HepG2 (cell line): ENCODE measurements at regions not wholly inside any gene's neighbourhood (a gene's known extent, or its start where the extent isn't known, plus 50 kb on each side); places are given as distances from the start of the nearest gene placed in this dataset.

Experiments
- ATAC-seq: fragments of 200-7000 bp; cut with Tn5 transposase; 3 replicates; pipeline ENCODE4 v1.9.1; 2020; ENCODE audit warnings: mild to moderate bottlenecking, moderate library complexity
- BruUV-seq: library from RNA; stranded (reverse); fragments of 400-500 nt; replicated peaks from 2 replicates; lab custom pipeline; 2021; lab: Mats Ljungman, UMichigan
- CTCF ChIA-PET: fragments of 300-600 bp; formaldehyde crosslinking; extraction: SDS; loops from one replicate; lab custom pipeline; 2021; ENCODE audit warnings: low total read pairs, inconsistent platforms, low intra/inter-chr PET ratio; lab: Yijun Ruan, JAX
- POLR2A ChIA-PET: fragments of 350-600 bp; sonication (Branson Sonifier 250); formaldehyde crosslinking; loops from one replicate; lab custom pipeline; 2020; ENCODE audit warnings: antibody characterized with exemption, inconsistent platforms; lab: Yijun Ruan, JAX
- DNase-seq: peaks from one replicate; pipeline ENCODE4 v3.0.0-alpha.2; 2015; ENCODE audit warnings: low spot score
- FAIRE-seq: peaks from 3 replicates; lab custom pipeline; 2011; peaks lifted over from hg19 to GRCh38; lab: Jason Lieb, UNC
- H2AFZ ChIP-seq: one replicate; pipeline ENCODE4 v1.6.1; 2011; ENCODE audit warnings: low read length, inconsistent platforms
- H3K27ac ChIP-seq: fragments of 300-600 bp; 3 replicates; pipeline ENCODE4 v1.8.0; 2011; ENCODE audit warnings: mixed run types, mild to moderate bottlenecking, mixed read lengths, low read length, inconsistent platforms; ENCODE audit not compliant: insufficient read depth; ENCODE audit errors: extremely low read length
- H3K27me3 ChIP-seq, 2 experiments: fragments of 200-600 bp in 1 of 2; 2 replicates in 1 of 2; 3 replicates in 1 of 2; pipeline versions ENCODE4 v1.6.0 to v1.8.0; 2011; ENCODE audit warnings: low read length in 2 of 2, mild to moderate bottlenecking in 2 of 2, moderate library complexity in 2 of 2, inconsistent platforms in 1 of 2; ENCODE audit not compliant: insufficient read depth in 2 of 2, control insufficient read depth in 1 of 2
- H3K36me3 ChIP-seq, 2 experiments: fragments of 200-600 bp in 1 of 2; replicated peaks in 1 of 2; 2 replicates in 1 of 2; 3 replicates in 1 of 2; pipeline versions ENCODE4 v1.5.1 to v1.8.0; 2011; ENCODE audit warnings: low read length in 2 of 2, inconsistent platforms in 1 of 2; ENCODE audit not compliant: insufficient read depth in 2 of 2, control insufficient read depth in 1 of 2
- H3K4me1 ChIP-seq: 2 replicates; pipeline ENCODE4 v1.5.1; 2012; ENCODE audit warnings: low read length, inconsistent platforms; ENCODE audit not compliant: insufficient read depth
- H3K4me2 ChIP-seq: 2 replicates; pipeline ENCODE4 v1.6.0; 2011; ENCODE audit warnings: low read depth, low read length, inconsistent platforms
- H3K4me3 ChIP-seq, 3 experiments: fragments of 200-600 bp in 1 of 3; sonication (generic), shearing (Covaris generic) in 1 of 3; replicated peaks in 1 of 3; 2 replicates each; pipeline ENCODE4 v1.5.1; 2011 to 2016; ENCODE audit warnings: low read length in 3 of 3, inconsistent platforms in 2 of 3, low read depth in 2 of 3, mild to moderate bottlenecking in 2 of 3, control low read depth in 1 of 3, mixed read lengths in 1 of 3; ENCODE audit not compliant: insufficient read depth in 1 of 3
- H3K79me2 ChIP-seq: one replicate; pipeline ENCODE4 v1.6.1; 2011; ENCODE audit warnings: low read length, inconsistent platforms; ENCODE audit not compliant: insufficient read depth
- H3K9ac ChIP-seq: 2 replicates; pipeline ENCODE4 v1.6.0; 2011; ENCODE audit warnings: mild to moderate bottlenecking, low read depth, low read length, inconsistent platforms; ENCODE audit not compliant: insufficient read depth
- H3K9me3 ChIP-seq: 2 replicates; pipeline ENCODE4 v1.5.1; 2012; ENCODE audit warnings: mild to moderate bottlenecking, low read length
- H4K20me1 ChIP-seq: 2 replicates; pipeline ENCODE4 v1.6.0; 2011; ENCODE audit warnings: inconsistent platforms, mild to moderate bottlenecking, low read length, moderate library complexity; ENCODE audit not compliant: insufficient read depth
- AGO2 ChIP-seq: fragments of 200-400 bp; formaldehyde crosslinking; optimal IDR thresholded peaks from 2 replicates; pipeline ENCODE3; 2017; ENCODE audit warnings: mild to moderate bottlenecking, low read depth, low read length, moderate library complexity
- AKAP8 ChIP-seq: sonication (generic); formaldehyde crosslinking; IDR thresholded peaks from 2 replicates; pipeline ENCODE4 v1.5.1; 2020; ENCODE audit warnings: mild to moderate bottlenecking, missing genetic modification reagents
- CEBPG ChIP-seq: IDR thresholded peaks from 2 replicates; pipeline ENCODE4 v1.6.1; 2016
- HMGA1 ChIP-seq: sonication (generic); formaldehyde crosslinking; conservative IDR thresholded peaks from 2 replicates; pipeline ENCODE4 v1.4.0; 2020; ENCODE audit warnings: missing genetic modification reagents
- IRF2 ChIP-seq: IDR thresholded peaks from 2 replicates; pipeline ENCODE4 v1.6.1; 2018; ENCODE audit warnings: missing genetic modification reagents, missing compliant biosample characterization
- MAFK ChIP-seq, 2 experiments: IDR thresholded peaks in 1 of 2; conservative IDR thresholded peaks in 1 of 2; 2 replicates each; pipeline ENCODE4 v1.6.1; 2011; ENCODE audit warnings: improper control_type of control experiment in 2 of 2, low read length in 2 of 2
- MED1 ChIP-seq: sonication (generic); formaldehyde crosslinking; IDR thresholded peaks from 2 replicates; pipeline ENCODE4 v1.4.0; 2020; ENCODE audit warnings: missing genetic modification reagents
- MTA1 ChIP-seq: sonication (generic); formaldehyde crosslinking; IDR thresholded peaks from 2 replicates; pipeline ENCODE4 v1.4.0; 2020; ENCODE audit warnings: missing genetic modification reagents, mild to moderate bottlenecking, borderline replicate concordance
- MYNN ChIP-seq: sonication (generic); formaldehyde crosslinking; IDR thresholded peaks from 2 replicates; pipeline ENCODE4 v1.4.0; 2020; ENCODE audit warnings: mild to moderate bottlenecking, low read depth, missing genetic modification reagents
- NBN ChIP-seq: fragments of 450-650 bp; conservative IDR thresholded peaks from 2 replicates; pipeline ENCODE4 v1.6.1; 2017
- RARA ChIP-seq: IDR thresholded peaks from 2 replicates; pipeline ENCODE4 v1.6.1; 2016; ENCODE audit warnings: missing genetic modification reagents, missing compliant biosample characterization
- RARG ChIP-seq: sonication (generic); formaldehyde crosslinking; IDR thresholded peaks from 2 replicates; pipeline ENCODE4 v1.4.0; 2020; ENCODE audit warnings: low read depth, mild to moderate bottlenecking, missing genetic modification reagents
- SRSF1 ChIP-seq: fragments of 200-400 bp; formaldehyde crosslinking; optimal IDR thresholded peaks from 2 replicates; pipeline ENCODE3; 2017; ENCODE audit warnings: mild to moderate bottlenecking, low read depth, low read length, moderate library complexity
- ZNF614 ChIP-seq: IDR thresholded peaks from 2 replicates; pipeline ENCODE4 v1.6.1; 2018; ENCODE audit warnings: missing biosample characterization, missing genetic modification reagents, inconsistent platforms, borderline replicate concordance
- ZNF644 ChIP-seq: IDR thresholded peaks from 2 replicates; pipeline ENCODE4 v1.6.1; 2016; ENCODE audit warnings: low read depth
- ZSCAN20 ChIP-seq: sonication (generic); formaldehyde crosslinking; IDR thresholded peaks from 2 replicates; pipeline ENCODE4 v1.4.0; 2020; ENCODE audit warnings: missing genetic modification reagents, mild to moderate bottlenecking, borderline replicate concordance
- ZSCAN22 ChIP-seq: sonication (generic); formaldehyde crosslinking; IDR thresholded peaks from 2 replicates; pipeline ENCODE4 v1.4.0; 2020; ENCODE audit warnings: mild to moderate bottlenecking, missing genetic modification reagents
- ZZZ3 ChIP-seq: sonication (generic); formaldehyde crosslinking; IDR thresholded peaks from 2 replicates; pipeline ENCODE4 v1.4.0; 2020; ENCODE audit warnings: missing genetic modification reagents, mild to moderate bottlenecking, borderline replicate concordance
- WGBS: methylation state at CpG from one replicate; pipeline ENCODE4 v1.1.6; 2017; ENCODE audit warnings: low lambda C conversion rate; 5-methylcytosine and 5-hydroxymethylcytosine counted together
- in situ Hi-C: cut with HindIII; loops from 2 replicates; pipeline ENCODE4 v1.10.0; 2017; ENCODE audit warnings: low pct_unique_long_range_greater_than_20kb; ENCODE audit not compliant: extremely low pct_ligation_motif_present
- intact Hi-C: fragments of 100-400 bp; cut with micrococcal nuclease; formaldehyde crosslinking; loops from one replicate; pipeline ENCODE4 v1.10.0; 2022; ENCODE audit not compliant: unreplicated experiment
- TF ChIP-seq, protein P1 (sequence below): sonication (generic); formaldehyde crosslinking; IDR thresholded peaks from 2 replicates; pipeline ENCODE4 v1.9.0; 2021; ENCODE audit warnings: missing genetic modification reagents, mild to moderate bottlenecking, borderline replicate concordance
- TF ChIP-seq, protein P2 (sequence below): IDR thresholded peaks from 2 replicates; pipeline ENCODE4 v1.4.0; 2020; ENCODE audit warnings: mild to moderate bottlenecking, missing genetic modification reagents

DNA sequence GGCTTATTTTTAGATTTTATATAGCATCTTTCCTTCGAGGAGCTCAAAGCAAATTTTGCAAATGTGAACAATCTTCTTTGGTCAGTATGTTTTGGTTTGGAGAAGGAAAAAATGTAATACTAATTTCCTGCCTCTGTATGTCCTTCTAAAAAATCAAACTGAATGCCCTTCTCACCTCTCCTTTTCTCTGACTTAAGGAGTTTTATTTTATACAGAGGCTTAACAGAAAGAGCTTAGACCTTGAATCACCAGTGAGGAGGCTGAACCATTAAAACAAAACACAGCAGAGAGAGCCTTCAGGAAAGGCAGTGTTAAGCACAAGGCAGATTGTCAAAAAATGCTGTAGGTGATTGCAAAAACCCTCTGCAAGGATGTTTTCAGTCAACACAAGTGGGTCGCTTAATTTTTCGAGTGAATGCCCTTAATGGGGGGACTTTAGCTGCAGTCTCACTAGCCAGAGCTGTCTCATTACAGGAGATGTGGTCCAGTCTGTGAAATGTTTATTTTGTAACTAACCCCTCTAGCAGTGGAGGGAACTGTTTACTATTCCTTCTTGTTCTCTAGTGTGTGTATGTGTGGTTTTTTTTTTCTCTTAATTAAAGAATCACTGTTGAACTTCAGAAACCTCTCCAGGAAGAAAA lies 481.3 kb upstream of the CITED2 start (continued):
- TF ChIP-seq NBN = no peak
- TF ChIP-seq IRF2 (CRISPR knock-in tag) = no peak
- no peak for TF ChIP-seq SRSF1
- TF ChIP-seq MTA1 (CRISPR knock-in tag) = no peak
- TF ChIP-seq MED1 (CRISPR knock-in tag) = no peak
- TF ChIP-seq, all 625 proteins: peak for 0

DNA sequence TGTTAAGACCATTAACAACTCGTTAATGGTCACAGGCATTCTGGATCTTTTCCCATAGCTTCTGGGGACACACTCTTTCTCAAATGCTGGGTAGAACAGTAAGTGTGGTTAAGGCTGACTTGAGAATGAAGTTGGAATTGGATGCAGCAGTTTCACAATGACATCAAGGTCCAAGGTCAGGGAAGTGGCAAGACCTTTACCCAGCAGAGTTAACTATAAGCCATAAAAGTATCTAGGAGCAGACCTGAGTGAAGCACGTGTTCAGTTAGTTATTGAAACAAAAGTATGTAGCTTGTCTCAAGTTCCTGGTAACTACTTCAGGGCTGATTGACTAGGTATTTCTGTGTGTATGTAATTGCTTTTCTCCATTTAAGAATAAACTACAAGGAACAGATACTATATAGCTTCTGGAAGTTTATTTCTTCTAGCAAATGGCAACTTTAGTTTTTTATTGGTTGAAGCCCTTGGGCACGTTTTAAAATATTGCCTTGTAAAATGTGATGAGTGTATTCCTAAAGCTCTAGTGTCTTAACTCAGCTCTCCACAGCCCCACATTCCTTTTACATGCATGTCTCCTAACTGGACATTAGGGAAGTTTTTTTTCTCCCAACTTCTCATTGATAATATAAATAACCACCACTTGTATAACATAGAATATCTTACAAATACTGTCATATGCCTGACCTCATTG lies 479.0 kb upstream of the CITED2 start:
- peak; percentile 60 for ATAC-seq
- peak; percentile 17 for DNase-seq
- no peaks in the 10 kb centered on the region for H3K79me2 ChIP-seq
- 6% methylated on average over 3 of the region's 3 CpGs for WGBS
- no peak overlapping the region for H3K9ac ChIP-seq
- H3K4me1 ChIP-seq = peaks cover 33% of the 10 kb centered on the region
- no peak overlapping the region for H2AFZ ChIP-seq
- CTCF ChIA-PET = no interaction called here
- intact Hi-C loops (no loop called here), in situ Hi-C loops (no loop called here)
- no peaks in the 10 kb centered on the region for H4K20me1 ChIP-seq
- no peak overlapping the region for H3K4me3 ChIP-seq
- FAIRE-seq = peak; percentile 58
- no peaks in the 10 kb centered on the region for H3K36me3 ChIP-seq
- H3K27me3 ChIP-seq = no peaks in the 10 kb centered on the region
- POLR2A ChIA-PET = interaction anchor here (1.8 kb wide), 1 partner anchor 478 kb away, joined by 6 read pairs; the partner anchor contains the start of gene CITED2
- no TSS peak for BruUV-seq
- H3K4me2 ChIP-seq = no peak overlapping the region
- no peak overlapping the region for H3K27ac ChIP-seq
- H3K9me3 ChIP-seq = 0 out of 2 replicates have a peak, but pooled peaks cover 12% of the 10 kb centered on the region
- TF ChIP-seq AKAP8 (CRISPR knock-in tag) = no peak
- TF ChIP-seq AGO2 = no peak
- no peak for TF ChIP-seq HMGA1 (CRISPR knock-in tag)
- no peak for TF ChIP-seq MYNN (CRISPR knock-in tag)
- TF ChIP-seq, protein P1, sequence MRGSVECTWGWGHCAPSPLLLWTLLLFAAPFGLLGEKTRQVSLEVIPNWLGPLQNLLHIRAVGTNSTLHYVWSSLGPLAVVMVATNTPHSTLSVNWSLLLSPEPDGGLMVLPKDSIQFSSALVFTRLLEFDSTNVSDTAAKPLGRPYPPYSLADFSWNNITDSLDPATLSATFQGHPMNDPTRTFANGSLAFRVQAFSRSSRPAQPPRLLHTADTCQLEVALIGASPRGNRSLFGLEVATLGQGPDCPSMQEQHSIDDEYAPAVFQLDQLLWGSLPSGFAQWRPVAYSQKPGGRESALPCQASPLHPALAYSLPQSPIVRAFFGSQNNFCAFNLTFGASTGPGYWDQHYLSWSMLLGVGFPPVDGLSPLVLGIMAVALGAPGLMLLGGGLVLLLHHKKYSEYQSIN (CRISPR knock-in tag) = no peak
- TF ChIP-seq CEBPG (CRISPR knock-in tag) = peak; percentile 24; the same call in 1 of the 2 replicates
- TF ChIP-seq RARG (CRISPR knock-in tag) = no peak
- no peak for TF ChIP-seq ZZZ3 (CRISPR knock-in tag)
- no peak for TF ChIP-seq ZSCAN20
- TF ChIP-seq, protein P2, sequence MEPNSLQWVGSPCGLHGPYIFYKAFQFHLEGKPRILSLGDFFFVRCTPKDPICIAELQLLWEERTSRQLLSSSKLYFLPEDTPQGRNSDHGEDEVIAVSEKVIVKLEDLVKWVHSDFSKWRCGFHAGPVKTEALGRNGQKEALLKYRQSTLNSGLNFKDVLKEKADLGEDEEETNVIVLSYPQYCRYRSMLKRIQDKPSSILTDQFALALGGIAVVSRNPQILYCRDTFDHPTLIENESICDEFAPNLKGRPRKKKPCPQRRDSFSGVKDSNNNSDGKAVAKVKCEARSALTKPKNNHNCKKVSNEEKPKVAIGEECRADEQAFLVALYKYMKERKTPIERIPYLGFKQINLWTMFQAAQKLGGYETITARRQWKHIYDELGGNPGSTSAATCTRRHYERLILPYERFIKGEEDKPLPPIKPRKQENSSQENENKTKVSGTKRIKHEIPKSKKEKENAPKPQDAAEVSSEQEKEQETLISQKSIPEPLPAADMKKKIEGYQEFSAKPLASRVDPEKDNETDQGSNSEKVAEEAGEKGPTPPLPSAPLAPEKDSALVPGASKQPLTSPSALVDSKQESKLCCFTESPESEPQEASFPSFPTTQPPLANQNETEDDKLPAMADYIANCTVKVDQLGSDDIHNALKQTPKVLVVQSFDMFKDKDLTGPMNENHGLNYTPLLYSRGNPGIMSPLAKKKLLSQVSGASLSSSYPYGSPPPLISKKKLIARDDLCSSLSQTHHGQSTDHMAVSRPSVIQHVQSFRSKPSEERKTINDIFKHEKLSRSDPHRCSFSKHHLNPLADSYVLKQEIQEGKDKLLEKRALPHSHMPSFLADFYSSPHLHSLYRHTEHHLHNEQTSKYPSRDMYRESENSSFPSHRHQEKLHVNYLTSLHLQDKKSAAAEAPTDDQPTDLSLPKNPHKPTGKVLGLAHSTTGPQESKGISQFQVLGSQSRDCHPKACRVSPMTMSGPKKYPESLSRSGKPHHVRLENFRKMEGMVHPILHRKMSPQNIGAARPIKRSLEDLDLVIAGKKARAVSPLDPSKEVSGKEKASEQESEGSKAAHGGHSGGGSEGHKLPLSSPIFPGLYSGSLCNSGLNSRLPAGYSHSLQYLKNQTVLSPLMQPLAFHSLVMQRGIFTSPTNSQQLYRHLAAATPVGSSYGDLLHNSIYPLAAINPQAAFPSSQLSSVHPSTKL (CRISPR knock-in tag) = peak; percentile 56
- TF ChIP-seq ZSCAN22 (CRISPR knock-in tag) = no peak
- no peak for TF ChIP-seq ZNF614
- no peak for TF ChIP-seq MAFK (conservative IDR thresholded peaks at IDR 0.05 in 1 of 2, IDR thresholded peaks at IDR 0.05 in 1 of 2; ENCODE audit: low read length in 2 of 2)
- TF ChIP-seq ZNF644 (CRISPR knock-in tag) = 0 out of 2 replicates have a peak, but pooled peaks have one; percentile 41
- 0 out of 2 replicates have a peak, but pooled peaks have one; percentile 12 for TF ChIP-seq RARA (CRISPR knock-in tag)
